ENCODE measurements at regions not wholly inside any gene's neighbourhood (a gene's known extent, or its start where the extent isn't known, plus 50 kb on each side); places are given as distances from the start of the nearest gene placed in this dataset.

GRCh38 chr7:33731912-33732311 lies 173.4 kb upstream of the BMPER start:
- no peaks in the 10 kb centered on the region for H3K27me3 Mint-ChIP-seq (ENCODE audit: unreplicated experiment)
- no peaks in the 10 kb centered on the region for H3K36me3 Mint-ChIP-seq (ENCODE audit: unreplicated experiment)
- DNase-seq (ENCODE audit: extremely low spot score, unreplicated experiment), result no peak
- H3K4me1 Mint-ChIP-seq (ENCODE audit: unreplicated experiment), result peaks cover 3% of the 10 kb centered on the region
- no peak for TF ChIP-seq CTCF (IDR thresholded peaks at IDR 0.05)
- H3K4me3 Mint-ChIP-seq (ENCODE audit: unreplicated experiment), result no peak overlapping the region
- no peak overlapping the region for H3K27ac Mint-ChIP-seq (ENCODE audit: unreplicated experiment)
- no peaks in the 10 kb centered on the region for H3K9me3 Mint-ChIP-seq (ENCODE audit: unreplicated experiment)

GRCh38 chr7:33732462-33732861 lies 172.9 kb upstream of the BMPER start:
- no peak for TF ChIP-seq CTCF (IDR thresholded peaks at IDR 0.05)
- Mint-ChIP-seq H3K4me1 (ENCODE audit: unreplicated experiment) (peaks cover 3% of the 10 kb centered on the region), H3K4me3 (ENCODE audit: unreplicated experiment) (no peak overlapping the region)

GRCh38 chr7:33733870-33734650 lies 171.3 kb upstream of the BMPER start:
- no peaks in the 10 kb centered on the region for H3K27me3 Mint-ChIP-seq (ENCODE audit: unreplicated experiment)
- TF ChIP-seq CTCF (IDR thresholded peaks at IDR 0.05), result no peak
- no peak overlapping the region for H3K4me3 Mint-ChIP-seq (ENCODE audit: unreplicated experiment)
- no peaks in the 10 kb centered on the region for H3K9me3 Mint-ChIP-seq (ENCODE audit: unreplicated experiment)
- peaks cover 3% of the 10 kb centered on the region for H3K4me1 Mint-ChIP-seq (ENCODE audit: unreplicated experiment)
- no peak for DNase-seq (ENCODE audit: extremely low spot score, unreplicated experiment)
- H3K36me3 Mint-ChIP-seq (ENCODE audit: unreplicated experiment), result no peaks in the 10 kb centered on the region
- H3K27ac Mint-ChIP-seq (ENCODE audit: unreplicated experiment), result no peak overlapping the region

More at GRCh38 chr7:33732462-33732861, 172.9 kb upstream of the BMPER start:
- Mint-ChIP-seq H3K36me3 (ENCODE audit: unreplicated experiment) (no peaks in the 10 kb centered on the region), H3K27me3 (ENCODE audit: unreplicated experiment) (no peaks in the 10 kb centered on the region), H3K27ac (ENCODE audit: unreplicated experiment) (no peak overlapping the region), H3K9me3 (ENCODE audit: unreplicated experiment) (no peaks in the 10 kb centered on the region)
- DNase-seq (ENCODE audit: extremely low spot score, unreplicated experiment), result no peak

GRCh38 chr7:33735403-33735802 lies 169.9 kb upstream of the BMPER start:
- no peak overlapping the region for H3K27ac Mint-ChIP-seq (ENCODE audit: unreplicated experiment)
- peaks cover 3% of the 10 kb centered on the region for H3K4me1 Mint-ChIP-seq (ENCODE audit: unreplicated experiment)
- no peak for DNase-seq (ENCODE audit: extremely low spot score, unreplicated experiment)
- no peaks in the 10 kb centered on the region for H3K27me3 Mint-ChIP-seq (ENCODE audit: unreplicated experiment)
- no peaks in the 10 kb centered on the region for H3K36me3 Mint-ChIP-seq (ENCODE audit: unreplicated experiment)
- no peaks in the 10 kb centered on the region for H3K9me3 Mint-ChIP-seq (ENCODE audit: unreplicated experiment)
- H3K4me3 Mint-ChIP-seq (ENCODE audit: unreplicated experiment), result no peak overlapping the region
- TF ChIP-seq CTCF (IDR thresholded peaks at IDR 0.05), result no peak

GRCh38 chr7:33736521-33737221 lies 168.7 kb upstream of the BMPER start:
- no peak overlapping the region for H3K4me3 Mint-ChIP-seq (ENCODE audit: unreplicated experiment)
- no peak for DNase-seq (ENCODE audit: extremely low spot score, unreplicated experiment)
- no peak overlapping the region for H3K27ac Mint-ChIP-seq (ENCODE audit: unreplicated experiment)
- H3K4me1 Mint-ChIP-seq (ENCODE audit: unreplicated experiment), result no peaks in the 10 kb centered on the region
- H3K36me3 Mint-ChIP-seq (ENCODE audit: unreplicated experiment), result no peaks in the 10 kb centered on the region
- TF ChIP-seq CTCF (IDR thresholded peaks at IDR 0.05), result no peak
- no peaks in the 10 kb centered on the region for H3K27me3 Mint-ChIP-seq (ENCODE audit: unreplicated experiment)
- no peaks in the 10 kb centered on the region for H3K9me3 Mint-ChIP-seq (ENCODE audit: unreplicated experiment)
